Mesothelial cell of epicardium (in vitro differentiated cells): ENCODE measurements at regions not wholly inside any gene's neighbourhood (a gene's known extent, or its start where the extent isn't known, plus 50 kb on each side); places are given as distances from the start of the nearest gene placed in this dataset.

ENCODE experiments used
- DNase-seq, 2 experiments: peaks; one replicate each; pipeline ENCODE4 v3.0.0; 2021; ENCODE audit warnings: low spot score in 2 of 2; ENCODE audit not compliant: unreplicated experiment in 2 of 2
- H3K27ac Mint-ChIP-seq: 2 replicates; pipeline ENCODE4 v1.8.0; 2021; ENCODE audit warnings: mixed read lengths
- H3K27me3 Mint-ChIP-seq: 2 replicates; pipeline ENCODE4 v1.8.0; 2021; ENCODE audit warnings: low read depth, mixed read lengths
- H3K36me3 Mint-ChIP-seq: 2 replicates; pipeline ENCODE4 v1.8.0; 2021; ENCODE audit warnings: mixed read lengths
- H3K4me1 Mint-ChIP-seq: 2 replicates; pipeline ENCODE4 v1.8.0; 2021; ENCODE audit warnings: mixed read lengths
- H3K4me3 Mint-ChIP-seq: 2 replicates; pipeline ENCODE4 v1.8.0; 2021; ENCODE audit warnings: mild to moderate bottlenecking, moderate library complexity, mixed read lengths
- H3K9me3 Mint-ChIP-seq: 2 replicates; pipeline ENCODE4 v1.8.0; 2021; ENCODE audit warnings: mixed read lengths
- CTCF ChIP-seq: fragments of 200-600 bp; sonication (generic); IDR thresholded peaks from one replicate; pipeline ENCODE4 v1.5.0; 2021; ENCODE audit warnings: antibody characterized with exemption; ENCODE audit not compliant: unreplicated experiment

- Mint-ChIP-seq H3K9me3 (peaks cover 6% of the 10 kb centered on the region), H3K4me3 (no peak overlapping the region), H3K4me1 (no peaks in the 10 kb centered on the region), H3K36me3 (no peaks in the 10 kb centered on the region), H3K27ac (no peak overlapping the region), H3K27me3 (peaks cover 10% of the 10 kb centered on the region)
- no peak for DNase-seq
- TF ChIP-seq CTCF: no peak
These were observed 1095.1 kb downstream of the IGSF11 start for GRCh38 chr3:117939425-117940027.

- Mint-ChIP-seq H3K27me3 (peaks cover 5% of the 10 kb centered on the region), H3K27ac (no peak overlapping the region), H3K36me3 (no peaks in the 10 kb centered on the region), H3K4me3 (no peak overlapping the region), H3K4me1 (no peaks in the 10 kb centered on the region), H3K9me3 (peaks cover 6% of the 10 kb centered on the region)
- no peak for DNase-seq
- TF ChIP-seq CTCF: no peak
These were observed 1093.6 kb downstream of the IGSF11 start for GRCh38 chr3:117941015-117941414.

- H3K4me1 Mint-ChIP-seq: no peaks in the 10 kb centered on the region
- H3K27ac Mint-ChIP-seq: no peak overlapping the region
- TF ChIP-seq CTCF: no peak
- peaks cover 5% of the 10 kb centered on the region for H3K27me3 Mint-ChIP-seq
- H3K36me3 Mint-ChIP-seq: no peaks in the 10 kb centered on the region
- peaks cover 6% of the 10 kb centered on the region for H3K9me3 Mint-ChIP-seq
- DNase-seq: no peak
- H3K4me3 Mint-ChIP-seq: no peak overlapping the region
These were observed 1092.9 kb downstream of the IGSF11 start for GRCh38 chr3:117941756-117942155.

- Mint-ChIP-seq H3K4me1 (no peaks in the 10 kb centered on the region), H3K36me3 (no peaks in the 10 kb centered on the region), H3K9me3 (peaks cover 5% of the 10 kb centered on the region), H3K27ac (no peak overlapping the region), H3K27me3 (peaks cover 5% of the 10 kb centered on the region), H3K4me3 (no peak overlapping the region)
- DNase-seq: no peak
- TF ChIP-seq CTCF: no peak
These were observed 1080.5 kb downstream of the IGSF11 start for GRCh38 chr3:117954131-117954530.

GRCh38 chr3:117955196-117955595 is 1079.5 kb downstream of the IGSF11 start:
- Mint-ChIP-seq H3K9me3 (no peaks in the 10 kb centered on the region), H3K27me3 (peaks cover 6% of the 10 kb centered on the region), H3K4me3 (no peak overlapping the region), H3K36me3 (no peaks in the 10 kb centered on the region), H3K27ac (no peak overlapping the region), H3K4me1 (no peaks in the 10 kb centered on the region)
- no peak for DNase-seq
- TF ChIP-seq CTCF: no peak

- no peak overlapping the region for H3K4me3 Mint-ChIP-seq
- H3K36me3 Mint-ChIP-seq: no peaks in the 10 kb centered on the region
- DNase-seq: no peak
- H3K9me3 Mint-ChIP-seq: no peaks in the 10 kb centered on the region
- H3K4me1 Mint-ChIP-seq: no peaks in the 10 kb centered on the region
- peaks cover 7% of the 10 kb centered on the region for H3K27me3 Mint-ChIP-seq
- no peak for TF ChIP-seq CTCF
- no peak overlapping the region for H3K27ac Mint-ChIP-seq
These were observed 1076.6 kb downstream of the IGSF11 start for GRCh38 chr3:117958027-117958426.
